Activated CD8-positive, alpha-beta T cell treated with anti-CD3 and anti-CD28 coated beads for 36 hours (primary cell): ENCODE measurements at regions not wholly inside any gene's neighbourhood (a gene's known extent, or its start where the extent isn't known, plus 50 kb on each side); places are given as distances from the start of the nearest gene placed in this dataset.

ENCODE experiments used
- ATAC-seq: fragments of 200-7000 bp; cut with Tn5 transposase; one replicate; pipeline ENCODE4 v1.10.0; 2021; ENCODE audit warnings: mild to moderate bottlenecking, moderate library complexity
- CTCF ChIA-PET: fragments of 350-600 bp; sonication (Branson Sonifier 250); formaldehyde crosslinking; loops from one replicate; lab custom pipeline; 2021; ENCODE audit warnings: antibody characterized with exemption; lab: Charles Lee
- POLR2A ChIA-PET: fragments of 350-600 bp; sonication (Branson Sonifier 250); formaldehyde crosslinking; loops from one replicate; lab custom pipeline; 2021; ENCODE audit warnings: antibody characterized with exemption; lab: Charles Lee
- DNase-seq: peaks from one replicate; pipeline ENCODE4 v3.0.0-alpha.2; 2020
- H3K27ac Mint-ChIP-seq: one replicate; pipeline ENCODE4 v1.8.0; 2021; ENCODE audit warnings: mild to moderate bottlenecking, mixed read lengths
- H3K27me3 Mint-ChIP-seq: one replicate; pipeline ENCODE4 v1.8.0; 2021; ENCODE audit warnings: mixed read lengths
- H3K36me3 Mint-ChIP-seq: one replicate; pipeline ENCODE4 v1.8.0; 2021; ENCODE audit warnings: low read depth, mixed read lengths
- H3K4me1 Mint-ChIP-seq: one replicate; pipeline ENCODE4 v1.8.0; 2021; ENCODE audit warnings: low read depth, mixed read lengths
- H3K4me3 Mint-ChIP-seq: one replicate; pipeline ENCODE4 v1.8.0; 2021; ENCODE audit warnings: mild to moderate bottlenecking, moderate library complexity, mixed read lengths
- H3K9me3 Mint-ChIP-seq: one replicate; pipeline ENCODE4 v1.8.0; 2021; ENCODE audit warnings: mixed read lengths
- CTCF ChIP-seq: fragments of 200-600 bp; IDR thresholded peaks from one replicate; pipeline ENCODE4 v1.8.0; 2022; ENCODE audit warnings: antibody characterized with exemption, mild to moderate bottlenecking
- intact Hi-C: fragments of 100-400 bp; cut with micrococcal nuclease; formaldehyde crosslinking; loops from one replicate; pipeline ENCODE4 v1.10.0; 2022

GRCh38 chr11:92397221-92397755 is 172.7 kb downstream of the FAT3 start:
- no peaks in the 10 kb centered on the region for H3K36me3 Mint-ChIP-seq
- CTCF ChIA-PET: no interaction called here
- H3K27ac Mint-ChIP-seq: no peak overlapping the region
- H3K27me3 Mint-ChIP-seq: no peaks in the 10 kb centered on the region
- TF ChIP-seq CTCF: no peak
- DNase-seq (no peak), ATAC-seq (no peak)
- no peaks in the 10 kb centered on the region for H3K9me3 Mint-ChIP-seq
- intact Hi-C loops: no loop called here
- no peak overlapping the region for H3K4me3 Mint-ChIP-seq
- H3K4me1 Mint-ChIP-seq: no peaks in the 10 kb centered on the region
- POLR2A ChIA-PET: no interaction called here

- Mint-ChIP-seq H3K27me3 (no peaks in the 10 kb centered on the region), H3K4me1 (no peaks in the 10 kb centered on the region), H3K36me3 (no peaks in the 10 kb centered on the region), H3K27ac (no peak overlapping the region), H3K4me3 (no peak overlapping the region), H3K9me3 (no peaks in the 10 kb centered on the region)
- ChIA-PET CTCF (no interaction called here), POLR2A (no interaction called here)
- intact Hi-C loops: no loop called here
- ATAC-seq (no peak), DNase-seq (no peak)
- TF ChIP-seq CTCF: no peak
These were observed 175.1 kb downstream of the FAT3 start for GRCh38 chr11:92399705-92400104.

GRCh38 chr11:92401520-92401919 is 176.9 kb downstream of the FAT3 start:
- Mint-ChIP-seq H3K4me3 (no peak overlapping the region), H3K36me3 (no peaks in the 10 kb centered on the region), H3K4me1 (no peaks in the 10 kb centered on the region), H3K9me3 (no peaks in the 10 kb centered on the region), H3K27ac (no peak overlapping the region), H3K27me3 (no peaks in the 10 kb centered on the region)
- ChIA-PET POLR2A (no interaction called here), CTCF (no interaction called here)
- TF ChIP-seq CTCF: no peak
- DNase-seq (no peak), ATAC-seq (no peak)
- intact Hi-C loops: no loop called here

DNA sequence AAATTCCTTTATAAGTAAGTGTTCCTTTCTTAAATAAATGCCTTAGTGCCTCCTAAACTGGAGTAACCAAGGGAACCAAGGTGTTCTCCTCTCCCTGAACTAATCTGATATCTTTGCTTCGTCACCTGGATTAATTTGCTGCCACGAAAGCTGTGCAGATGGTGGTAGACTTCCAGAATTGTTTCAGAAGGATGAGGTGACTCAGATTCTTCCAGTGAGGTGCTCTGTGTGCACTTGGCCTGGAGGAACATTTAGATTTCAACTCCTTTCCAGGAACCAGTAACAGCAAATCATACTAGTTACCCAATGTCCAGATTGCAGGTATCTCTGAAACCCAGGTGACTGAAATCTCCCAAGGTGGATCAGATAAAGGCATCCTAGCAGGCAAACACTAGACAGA is 181.9 kb downstream of the FAT3 start:
- intact Hi-C loops: no loop called here
- Mint-ChIP-seq H3K4me3 (no peak overlapping the region), H3K36me3 (no peaks in the 10 kb centered on the region), H3K27me3 (no peaks in the 10 kb centered on the region), H3K4me1 (no peaks in the 10 kb centered on the region), H3K27ac (no peak overlapping the region), H3K9me3 (no peaks in the 10 kb centered on the region)
- ChIA-PET POLR2A (no interaction called here), CTCF (no interaction called here)
- ATAC-seq: no peak
- TF ChIP-seq CTCF: no peak
- no peak for DNase-seq

GRCh38 chr11:92409355-92409754 is 184.7 kb downstream of the FAT3 start:
- ChIA-PET POLR2A (no interaction called here), CTCF (no interaction called here)
- Mint-ChIP-seq H3K27me3 (no peaks in the 10 kb centered on the region), H3K9me3 (no peaks in the 10 kb centered on the region), H3K36me3 (no peaks in the 10 kb centered on the region), H3K4me1 (no peaks in the 10 kb centered on the region), H3K4me3 (no peak overlapping the region), H3K27ac (no peak overlapping the region)
- no peak for DNase-seq
- no peak for TF ChIP-seq CTCF
- no peak for ATAC-seq
- intact Hi-C loops: no loop called here
